Spleen (tissue), 11 donors: ENCODE measurements at regions not wholly inside any gene's neighbourhood (a gene's known extent, or its start where the extent isn't known, plus 50 kb on each side); places are given as distances from the start of the nearest gene placed in this dataset.

ENCODE experiments used
- DNase-seq: peaks from one replicate; pipeline ENCODE4 v3.0.0-alpha.2; 2020
- H3K27ac ChIP-seq, 8 donors: fragments of 200-600 bp; sonication (generic) in 7 of 8; 1 replicate in 4 of 8; 2 replicates in 4 of 8; pipeline versions ENCODE4 v1.5.0 to v1.8.0; 2016 to 2021; ENCODE audit warnings: inconsistent platforms in 4 of 8, mild to moderate bottlenecking in 4 of 8, moderate library complexity in 1 of 8
- H3K27me3 ChIP-seq, 7 donors: fragments of 200-600 bp; sonication (generic) in 6 of 7; replicated peaks in 1 of 7; 1 replicate in 4 of 7; 2 replicates in 3 of 7; pipeline versions ENCODE4 v1.5.0 to v1.8.0; 2016 to 2021; ENCODE audit warnings: inconsistent platforms in 3 of 7, mild to moderate bottlenecking in 1 of 7
- H3K36me3 ChIP-seq, 6 donors: fragments of 200-600 bp; sonication (generic) in 5 of 6; 1 replicate in 4 of 6; 2 replicates in 2 of 6; pipeline versions ENCODE4 v1.5.0 to v1.8.0; 2016 to 2021; ENCODE audit warnings: inconsistent platforms in 2 of 6
- H3K4me1 ChIP-seq, 6 donors: fragments of 200-600 bp; sonication (generic) in 5 of 6; 1 replicate in 3 of 6; 2 replicates in 3 of 6; pipeline versions ENCODE4 v1.5.0 to v1.8.0; 2016 to 2021; ENCODE audit warnings: inconsistent platforms in 3 of 6
- H3K4me3 ChIP-seq, 8 donors: fragments of 200-600 bp; sonication (generic) in 7 of 8; 1 replicate in 4 of 8; 2 replicates in 4 of 8; pipeline versions ENCODE4 v1.5.0 to v1.8.0; 2016 to 2021; ENCODE audit warnings: inconsistent platforms in 4 of 8, mild to moderate bottlenecking in 4 of 8, moderate library complexity in 2 of 8
- H3K9me3 ChIP-seq, 8 donors: fragments of 200-600 bp; sonication (generic) in 7 of 8; 1 replicate in 4 of 8; 2 replicates in 4 of 8; pipeline versions ENCODE4 v1.5.0 to v1.8.0; 2016 to 2021; ENCODE audit warnings: inconsistent platforms in 4 of 8
- CTCF ChIP-seq, 11 experiments: fragments of 200-600 bp in 7 of 11; fragments of 450-650 bp in 4 of 11; sonication (generic) in 4 of 11; IDR thresholded peaks in 8 of 11; conservative IDR thresholded peaks in 3 of 11; 1 replicate in 7 of 11; 2 replicates in 4 of 11; pipeline versions ENCODE4 v1.4.0 to v1.8.0; 2016 to 2021; ENCODE audit warnings: antibody characterized with exemption in 11 of 11, inconsistent platforms in 4 of 11, mild to moderate bottlenecking in 1 of 11
- POLR2A ChIP-seq, 3 donors: fragments of 450-650 bp; IDR thresholded peaks; one replicate each; pipeline ENCODE4 v1.5.1; 2017; ENCODE audit warnings: antibody characterized with exemption in 3 of 3, mild to moderate bottlenecking in 1 of 3
- POLR2AphosphoS5 ChIP-seq, 3 donors: sonication (generic); formaldehyde crosslinking; IDR thresholded peaks; one replicate each; pipeline ENCODE4 v1.5.1; 2017; ENCODE audit warnings: antibody characterized with exemption in 3 of 3
- WGBS, 5 donors: extraction: QIAGEN DNeasy Blood & Tissue Kit in 3 of 5; methylation state at CpG; one replicate each; pipeline versions ENCODE4 v1.1.5 to v1.1.7; 2013 to 2018; 5-methylcytosine and 5-hydroxymethylcytosine counted together
- intact Hi-C: fragments of 100-400 bp; cut with DNase I; formaldehyde crosslinking; loops from one replicate; pipeline ENCODE4 v1.15.0; 2023; ENCODE audit warnings: low total_unique reads
- donor health status: healthy with polysubstance abuse.
- donor health status: DM: no; HTN: no; CAD: no; lungs with moderate emphysema.
- donor health status: DM: no; HTN: no; CAD: no.
- donor health status: Bipolar disorder and iron deficiency.
- donor health status: healthy.
- donor health status: DM: no; HTN: no; CAD: no.
- donor health status: DM: yes; HTN: yes; CAD: no.

GRCh38 chr15:35680951-35681350, 135.0 kb upstream of the DPH6 start:
- Histone ChIP-seq H3K9me3 (no peaks in the 10 kb centered on the region), H3K4me3 (no peak overlapping the region), H3K36me3 (no peaks in the 10 kb centered on the region), H3K4me1 (peaks cover 0 to 4% (median 0%) of the 10 kb centered on the region in 6 donors), H3K27me3 (no peaks in the 10 kb centered on the region), H3K27ac (no peak overlapping the region)
- no peak for TF ChIP-seq CTCF (IDR thresholded peaks at IDR 0.05 in 8 of 11, conservative IDR thresholded peaks at IDR 0.05 in 3 of 11)
- TF ChIP-seq POLR2AphosphoS5 (IDR thresholded peaks at IDR 0.05): no peak
- TF ChIP-seq POLR2A (IDR thresholded peaks at IDR 0.05): no peak
- whole genome bisulfite sequencing, 5 donors: 48 to 79% (median 72%) methylated on average over 1 of the region's 1 CpG
- DNase-seq: no peak
- intact Hi-C loops: loop anchor here (10.0 kb wide), 1 partner anchor 156 kb away; no protein-coding TSS in a partner anchor

GRCh38 chr15:35686347-35686746, 140.4 kb upstream of the DPH6 start:
- Histone ChIP-seq H3K27ac (no peak overlapping the region), H3K4me3 (no peak overlapping the region), H3K9me3 (no peaks in the 10 kb centered on the region), H3K4me1 (peaks cover 0 to 13% (median under 1%) of the 10 kb centered on the region in 6 donors), H3K27me3 (no peaks in the 10 kb centered on the region), H3K36me3 (no peaks in the 10 kb centered on the region)
- intact Hi-C loops: loop anchor here (10.0 kb wide), 1 partner anchor 162 kb away; no protein-coding TSS in a partner anchor
- TF ChIP-seq CTCF (IDR thresholded peaks at IDR 0.05 in 8 of 11, conservative IDR thresholded peaks at IDR 0.05 in 3 of 11): no peak
- TF ChIP-seq POLR2AphosphoS5 (IDR thresholded peaks at IDR 0.05): no peak
- TF ChIP-seq POLR2A (IDR thresholded peaks at IDR 0.05): no peak
- whole genome bisulfite sequencing, 5 donors: 89 to 93% (median 90%) methylated on average over 1 of the region's 1 CpG
- no peak for DNase-seq

GRCh38 chr15:35689266-35689665, 143.3 kb upstream of the DPH6 start:
- 84 to 95% (median 89%) methylated on average over 6 of the region's 6 CpGs for WGBS, 5 donors
- Histone ChIP-seq H3K36me3 (no peaks in the 10 kb centered on the region), H3K27me3 (no peaks in the 10 kb centered on the region), H3K4me1 (peaks cover 0 to 26% (median 4%) of the 10 kb centered on the region in 6 donors), H3K9me3 (no peaks in the 10 kb centered on the region), H3K27ac (no peak overlapping the region), H3K4me3 (no peak overlapping the region)
- no peak for TF ChIP-seq CTCF (IDR thresholded peaks at IDR 0.05 in 8 of 11, conservative IDR thresholded peaks at IDR 0.05 in 3 of 11)
- TF ChIP-seq POLR2A (IDR thresholded peaks at IDR 0.05): no peak
- no peak for TF ChIP-seq POLR2AphosphoS5 (IDR thresholded peaks at IDR 0.05)
- DNase-seq: no peak
- intact Hi-C loops: loop anchor here (10.0 kb wide), 1 partner anchor 164 kb away; no protein-coding TSS in a partner anchor

- Histone ChIP-seq H3K9me3 (no peaks in the 10 kb centered on the region), H3K27ac (peak overlapping the region in 6 of 8 donors; percentile 67 to 87 (median 78)), H3K27me3 (no peaks in the 10 kb centered on the region), H3K4me1 (peaks cover 0 to 26% (median 4%) of the 10 kb centered on the region in 6 donors), H3K36me3 (no peaks in the 10 kb centered on the region), H3K4me3 (no peak overlapping the region)
- DNase-seq: no peak
- intact Hi-C loops: loop anchor here (10.0 kb wide), 1 partner anchor 55 kb away; no protein-coding TSS in a partner anchor
- 69 to 87% (median 77%) methylated on average over 1 of the region's 1 CpG for WGBS, 5 donors
- TF ChIP-seq POLR2AphosphoS5 (IDR thresholded peaks at IDR 0.05): no peak
- TF ChIP-seq CTCF (IDR thresholded peaks at IDR 0.05 in 8 of 11, conservative IDR thresholded peaks at IDR 0.05 in 3 of 11): no peak
- no peak for TF ChIP-seq POLR2A (IDR thresholded peaks at IDR 0.05)
These were observed 144.1 kb upstream of the DPH6 start for GRCh38 chr15:35690089-35690488.
